Pancreas (tissue), 10 donors: ENCODE measurements at regions not wholly inside any gene's neighbourhood (a gene's known extent, or its start where the extent isn't known, plus 50 kb on each side); places are given as distances from the start of the nearest gene placed in this dataset.

ENCODE experiments used
- ATAC-seq, 4 donors: fragments of 200-7000 bp; cut with Tn5 transposase; one replicate each; pipeline versions ENCODE4 v1.8.0 to v1.9.1; 2020; ENCODE audit warnings: mild to moderate bottlenecking in 4 of 4, moderate library complexity in 4 of 4
- DNase-seq, 6 donors: peaks; one replicate each; pipeline ENCODE4 v3.0.0-alpha.2; 2020
- FAIRE-seq: peaks from 2 replicates; lab custom pipeline; 2012; peaks lifted over from hg19 to GRCh38; lab: Jason Lieb, UNC
- H3K27ac ChIP-seq, 4 donors: fragments of 200-600 bp; sonication (generic); 1 replicate in 3 of 4; 2 replicates in 1 of 4; pipeline versions ENCODE4 v1.5.0 to v1.8.0; 2020
- H3K27me3 ChIP-seq, 4 donors: fragments of 200-600 bp; one replicate each; pipeline ENCODE4 v1.8.0; 2021
- H3K36me3 ChIP-seq, 3 donors: fragments of 200-600 bp; sonication (generic) in 1 of 3; one replicate each; pipeline versions ENCODE4 v1.5.0 to v1.8.0; 2020 to 2021
- H3K4me1 ChIP-seq, 3 donors: fragments of 200-600 bp; one replicate each; pipeline ENCODE4 v1.8.0; 2021
- H3K4me3 ChIP-seq, 4 donors: fragments of 200-600 bp; sonication (generic) in 2 of 4; one replicate each; pipeline versions ENCODE4 v1.5.0 to v1.8.0; 2020 to 2021
- H3K9me3 ChIP-seq, 4 donors: fragments of 200-600 bp; one replicate each; pipeline ENCODE4 v1.8.0; 2021
- WGBS, 2 donors: extraction: QIAGEN DNeasy Blood & Tissue Kit; methylation state at CpG; one replicate each; pipeline ENCODE4 v1.1.7; 2013; 5-methylcytosine and 5-hydroxymethylcytosine counted together
- intact Hi-C, 3 donors: fragments of 100-400 bp; cut with DNase I; formaldehyde crosslinking; loops; one replicate each; pipeline versions ENCODE4 v1.11.1 to v1.14.2; 2022
- TF ChIP-seq, protein P1 (sequence below), 4 donors: fragments of 200-600 bp; sonication (generic) in 3 of 4; IDR thresholded peaks; one replicate each; pipeline versions ENCODE4 v1.5.0 to v1.8.0; 2021; ENCODE audit warnings: antibody characterized with exemption in 4 of 4
- donor health status: healthy with polysubstance abuse.
- donor health status: DM: no; HTN: no; CAD: no; lungs with moderate emphysema.
- donor health status: DM: no; HTN: no; CAD: no.
- donor health status: control.
- donor health status: control.
- donor health status: Bipolar disorder and iron deficiency.
- donor health status: DM: yes; HTN: yes; CAD: no.
- donor health status: DM: no; HTN: no; CAD: no.
- donor health status: DM: no; HTN: no; CAD: no.
- donor health status: DM: yes; HTN: yes; CAD: no.

DNA sequence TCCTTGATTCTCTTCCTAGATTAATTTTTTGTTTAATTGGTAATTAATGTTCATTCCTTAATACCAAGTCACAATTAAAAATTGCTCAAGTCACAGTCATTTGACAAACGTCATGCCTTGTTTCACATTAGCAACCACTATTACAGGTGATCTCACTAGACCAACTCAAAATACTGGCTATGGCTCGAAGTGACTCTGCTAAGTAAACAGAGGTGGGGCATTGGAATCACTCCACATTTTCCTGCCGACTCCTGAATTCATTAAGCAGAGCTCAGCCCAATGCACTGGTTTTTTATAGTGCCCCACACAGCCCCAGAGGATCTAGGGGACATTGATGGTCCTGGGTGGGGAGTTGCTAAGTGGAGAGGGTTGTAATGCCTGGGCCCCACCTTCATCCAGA is 201.2 kb upstream of the NSMCE3 start:
- intact Hi-C loops: no loop called here
- DNase-seq (peak in 3 of 6 donors; percentile 34 to 53 (median 38)), FAIRE-seq (no peak), ATAC-seq (peak; percentile 91 to 93 (median 92))
- TF ChIP-seq, protein P1, sequence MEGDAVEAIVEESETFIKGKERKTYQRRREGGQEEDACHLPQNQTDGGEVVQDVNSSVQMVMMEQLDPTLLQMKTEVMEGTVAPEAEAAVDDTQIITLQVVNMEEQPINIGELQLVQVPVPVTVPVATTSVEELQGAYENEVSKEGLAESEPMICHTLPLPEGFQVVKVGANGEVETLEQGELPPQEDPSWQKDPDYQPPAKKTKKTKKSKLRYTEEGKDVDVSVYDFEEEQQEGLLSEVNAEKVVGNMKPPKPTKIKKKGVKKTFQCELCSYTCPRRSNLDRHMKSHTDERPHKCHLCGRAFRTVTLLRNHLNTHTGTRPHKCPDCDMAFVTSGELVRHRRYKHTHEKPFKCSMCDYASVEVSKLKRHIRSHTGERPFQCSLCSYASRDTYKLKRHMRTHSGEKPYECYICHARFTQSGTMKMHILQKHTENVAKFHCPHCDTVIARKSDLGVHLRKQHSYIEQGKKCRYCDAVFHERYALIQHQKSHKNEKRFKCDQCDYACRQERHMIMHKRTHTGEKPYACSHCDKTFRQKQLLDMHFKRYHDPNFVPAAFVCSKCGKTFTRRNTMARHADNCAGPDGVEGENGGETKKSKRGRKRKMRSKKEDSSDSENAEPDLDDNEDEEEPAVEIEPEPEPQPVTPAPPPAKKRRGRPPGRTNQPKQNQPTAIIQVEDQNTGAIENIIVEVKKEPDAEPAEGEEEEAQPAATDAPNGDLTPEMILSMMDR (IDR thresholded peaks at IDR 0.05): no peak
- H3K36me3 ChIP-seq: no peaks in the 10 kb centered on the region
- 8 to 10% methylated on average over 3 of the region's 3 CpGs for WGBS, 2 donors
- no peaks in the 10 kb centered on the region for H3K9me3 ChIP-seq
- no peaks in the 10 kb centered on the region for H3K27me3 ChIP-seq
- no peaks in the 10 kb centered on the region for H3K4me1 ChIP-seq
- peak overlapping the region in 3 of 4 donors; percentile 17 to 71 (median 66) for H3K27ac ChIP-seq
- H3K4me3 ChIP-seq: no peak overlapping the region

DNA sequence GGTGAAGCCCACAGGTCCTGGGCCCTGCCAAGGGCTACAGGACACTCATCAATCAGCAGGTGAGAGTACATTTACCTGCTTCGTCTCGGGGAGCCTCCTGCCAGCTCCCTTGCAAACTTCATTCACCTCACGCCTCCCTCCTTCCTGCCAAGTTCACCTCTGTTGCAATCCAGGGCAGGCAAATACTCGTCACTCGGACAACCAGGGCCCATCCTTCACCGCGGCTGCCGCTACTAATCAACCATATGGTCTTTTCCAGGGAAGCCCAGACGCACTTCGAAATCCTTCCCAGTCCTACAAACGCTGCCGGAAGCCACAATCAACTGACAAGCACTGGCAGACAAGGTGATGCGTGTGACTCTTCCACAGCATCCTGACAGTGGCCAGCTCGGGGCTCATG is 200.7 kb upstream of the NSMCE3 start:
- WGBS, 2 donors: 58% methylated on average over 14 of the region's 14 CpGs
- peak overlapping the region in 2 of 4 donors; percentile 66 to 71 for H3K27ac ChIP-seq
- no peaks in the 10 kb centered on the region for H3K27me3 ChIP-seq
- H3K4me3 ChIP-seq: no peak overlapping the region
- H3K36me3 ChIP-seq: no peaks in the 10 kb centered on the region
- intact Hi-C loops: no loop called here
- DNase-seq: peak in 1 of 6 donors; percentile 20
- H3K9me3 ChIP-seq: no peaks in the 10 kb centered on the region
- peak; percentile 32 to 77 (median 51) for ATAC-seq
- FAIRE-seq: no peak
- no peaks in the 10 kb centered on the region for H3K4me1 ChIP-seq
- TF ChIP-seq, protein P1 (IDR thresholded peaks at IDR 0.05): no peak

DNA sequence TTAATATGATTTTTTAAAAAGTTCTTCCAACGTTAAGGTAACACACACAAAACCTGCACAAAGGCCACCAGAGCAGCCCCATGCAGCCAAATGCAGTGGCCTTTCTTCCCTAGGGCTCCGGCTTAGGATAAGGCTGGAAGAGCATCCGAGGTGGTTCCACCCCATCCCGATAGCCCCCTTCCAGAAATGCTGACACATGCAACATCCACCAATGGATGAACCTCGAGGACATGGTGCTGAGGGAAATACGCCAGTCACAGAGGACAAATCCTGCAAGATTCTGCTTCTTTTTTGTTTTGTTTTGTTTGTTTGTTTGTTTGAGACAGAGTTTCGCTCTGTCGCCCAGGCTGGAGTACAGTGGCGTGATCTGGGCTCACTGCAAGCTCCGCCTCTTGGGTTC is 199.3 kb upstream of the NSMCE3 start:
- intact Hi-C loops: no loop called here
- TF ChIP-seq, protein P1 (IDR thresholded peaks at IDR 0.05): no peak

DNA sequence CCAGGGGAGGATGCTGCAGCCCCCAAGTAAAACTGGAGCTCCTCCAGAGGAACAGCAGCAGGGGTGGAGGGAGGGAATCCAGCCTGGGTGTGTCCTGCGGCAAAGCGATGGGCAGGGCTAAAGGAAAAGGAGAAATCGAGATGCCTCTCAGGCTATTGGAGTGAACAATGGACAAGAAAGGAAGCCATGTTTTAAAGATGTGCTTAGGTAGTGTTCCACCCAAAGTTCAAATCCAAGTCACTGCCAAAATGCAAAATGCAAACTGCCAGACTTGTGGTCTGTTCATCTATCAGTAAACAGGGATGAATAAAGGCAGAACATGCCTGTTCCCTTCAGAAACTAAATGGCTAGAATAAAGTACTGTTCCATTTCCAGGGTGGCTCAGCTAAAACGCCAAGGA is 197.5 kb upstream of the NSMCE3 start:
- no peak for FAIRE-seq
- intact Hi-C loops: no loop called here

More for the DNA sequence above, 199.3 kb upstream of the NSMCE3 start:
- no peak overlapping the region for H3K27ac ChIP-seq
- H3K4me3 ChIP-seq: no peak overlapping the region
- no peaks in the 10 kb centered on the region for H3K9me3 ChIP-seq
- DNase-seq (no peak), ATAC-seq (no peak), FAIRE-seq (no peak)
- H3K36me3 ChIP-seq: no peaks in the 10 kb centered on the region
- no peaks in the 10 kb centered on the region for H3K27me3 ChIP-seq
- WGBS, 2 donors: 80 to 86% methylated on average over 10 of the region's 10 CpGs
- H3K4me1 ChIP-seq: no peaks in the 10 kb centered on the region

DNA sequence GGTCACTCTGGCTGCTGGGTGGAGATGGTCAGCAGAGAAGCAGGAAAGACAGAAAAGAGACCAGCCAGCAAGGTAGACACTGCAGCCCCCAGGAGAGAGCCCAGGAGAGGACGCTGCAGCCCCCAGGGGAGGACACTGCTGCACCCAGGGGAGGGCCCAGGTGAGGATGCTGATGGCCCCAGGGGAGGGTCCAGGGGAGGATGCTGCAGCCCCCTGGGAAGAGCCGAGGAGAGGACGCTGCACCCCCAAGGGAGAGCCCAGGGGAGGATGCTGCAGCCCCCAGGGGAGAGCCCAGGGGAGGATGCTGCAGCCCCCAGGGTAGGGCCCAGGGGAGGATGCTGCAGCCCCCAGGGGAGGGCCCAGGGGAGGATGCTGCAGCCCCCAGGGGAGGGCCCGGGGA is 196.7 kb upstream of the NSMCE3 start:
- DNase-seq: no peak
- Histone ChIP-seq H3K4me1 (no peaks in the 10 kb centered on the region), H3K36me3 (no peaks in the 10 kb centered on the region), H3K4me3 (no peak overlapping the region), H3K27ac (no peak overlapping the region), H3K9me3 (no peaks in the 10 kb centered on the region), H3K27me3 (no peaks in the 10 kb centered on the region)
- ATAC-seq: no peak
- FAIRE-seq: no peak
- 93 to 98% methylated on average over 3 to 4 of the region's 4 CpGs for WGBS, 2 donors
- TF ChIP-seq, protein P1 (IDR thresholded peaks at IDR 0.05): no peak
- intact Hi-C loops: no loop called here

More for the DNA sequence above, 197.5 kb upstream of the NSMCE3 start:
- H3K9me3 ChIP-seq: no peaks in the 10 kb centered on the region
- WGBS, 2 donors: 85 to 88% methylated on average over 4 of the region's 4 CpGs
- H3K4me1 ChIP-seq: no peaks in the 10 kb centered on the region
- H3K27me3 ChIP-seq: no peaks in the 10 kb centered on the region
- DNase-seq: no peak
- no peak for ATAC-seq
- no peaks in the 10 kb centered on the region for H3K36me3 ChIP-seq
- TF ChIP-seq, protein P1 (IDR thresholded peaks at IDR 0.05): no peak
- H3K27ac ChIP-seq: no peak overlapping the region
- no peak overlapping the region for H3K4me3 ChIP-seq
